ENCODE measurements at regions not wholly inside any gene's neighbourhood (a gene's known extent, or its start where the extent isn't known, plus 50 kb on each side); places are given as distances from the start of the nearest gene placed in this dataset.

DNA sequence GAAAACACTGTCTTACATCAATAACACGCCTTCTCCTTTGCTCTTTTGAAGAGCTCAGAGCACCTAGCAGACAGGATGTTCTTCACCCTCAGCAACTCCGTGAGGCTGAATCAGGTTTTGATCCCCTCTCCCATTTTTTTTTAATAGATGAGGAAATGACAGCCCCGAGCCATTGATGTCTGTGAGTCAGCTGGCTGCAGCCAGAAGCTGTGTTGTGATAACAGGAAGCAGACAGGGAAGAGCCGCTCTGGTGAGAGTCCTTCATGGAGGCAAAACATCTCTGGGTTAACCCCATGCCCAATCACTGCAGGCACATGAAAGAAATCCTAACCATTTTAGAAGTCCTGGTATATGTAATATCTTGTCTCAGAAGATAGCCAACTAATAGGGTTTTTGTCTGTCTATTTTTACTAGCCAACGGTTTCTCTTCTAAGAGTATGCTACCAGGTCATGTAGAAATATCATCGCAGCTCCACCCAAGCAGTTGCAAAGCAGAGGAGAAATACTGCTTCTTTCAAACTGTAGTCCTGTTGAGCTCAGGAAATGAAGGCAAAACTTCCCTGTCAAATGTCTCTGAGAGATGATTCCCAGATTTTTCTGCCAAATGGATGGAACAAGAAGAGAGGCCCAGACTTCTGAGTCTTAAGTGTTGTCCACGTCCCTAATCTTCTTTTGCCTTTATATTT is 568.9 kb downstream of the CCDC171 start:
- Histone ChIP-seq H4K20me1 (ENCODE audit: insufficient read depth, low read length) (no peaks in the 10 kb centered on the region), H3F3A (ENCODE audit: insufficient read depth, low read length) (no peaks in the 10 kb centered on the region), H3K27me3 (replicated peaks; ENCODE audit: insufficient read depth, low read length) (no peaks in the 10 kb centered on the region), H3K9ac (ENCODE audit: low read length) (no peak overlapping the region), H3K4me3 (ENCODE audit: low read length) (no peak overlapping the region), H3K9me3 (replicated peaks; ENCODE audit: insufficient read depth, low read length) (no peaks in the 10 kb centered on the region), H3K4me1 (ENCODE audit: low read length) (no peaks in the 10 kb centered on the region), H2AFZ (ENCODE audit: low read length) (no peak overlapping the region), H3K79me2 (ENCODE audit: low read length) (no peaks in the 10 kb centered on the region), H3K4me2 (ENCODE audit: low read depth, low read length) (no peak overlapping the region), H3K9me2 (replicated peaks; ENCODE audit: insufficient read depth, low read length) (no peaks in the 10 kb centered on the region), H3K36me3 (replicated peaks; ENCODE audit: insufficient read depth, low read length) (no peaks in the 10 kb centered on the region), H3K27ac (ENCODE audit: low read length) (no peak overlapping the region)
- TF ChIP-seq, protein P1, sequence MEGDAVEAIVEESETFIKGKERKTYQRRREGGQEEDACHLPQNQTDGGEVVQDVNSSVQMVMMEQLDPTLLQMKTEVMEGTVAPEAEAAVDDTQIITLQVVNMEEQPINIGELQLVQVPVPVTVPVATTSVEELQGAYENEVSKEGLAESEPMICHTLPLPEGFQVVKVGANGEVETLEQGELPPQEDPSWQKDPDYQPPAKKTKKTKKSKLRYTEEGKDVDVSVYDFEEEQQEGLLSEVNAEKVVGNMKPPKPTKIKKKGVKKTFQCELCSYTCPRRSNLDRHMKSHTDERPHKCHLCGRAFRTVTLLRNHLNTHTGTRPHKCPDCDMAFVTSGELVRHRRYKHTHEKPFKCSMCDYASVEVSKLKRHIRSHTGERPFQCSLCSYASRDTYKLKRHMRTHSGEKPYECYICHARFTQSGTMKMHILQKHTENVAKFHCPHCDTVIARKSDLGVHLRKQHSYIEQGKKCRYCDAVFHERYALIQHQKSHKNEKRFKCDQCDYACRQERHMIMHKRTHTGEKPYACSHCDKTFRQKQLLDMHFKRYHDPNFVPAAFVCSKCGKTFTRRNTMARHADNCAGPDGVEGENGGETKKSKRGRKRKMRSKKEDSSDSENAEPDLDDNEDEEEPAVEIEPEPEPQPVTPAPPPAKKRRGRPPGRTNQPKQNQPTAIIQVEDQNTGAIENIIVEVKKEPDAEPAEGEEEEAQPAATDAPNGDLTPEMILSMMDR (IDR thresholded peaks at IDR 0.05; ENCODE audit: low read length), result no peak
- TF ChIP-seq EZH2 (optimal IDR thresholded peaks at IDR 0.05; ENCODE audit: low read depth, low read length), result no peak
- DNase-seq, result no peak

DNA sequence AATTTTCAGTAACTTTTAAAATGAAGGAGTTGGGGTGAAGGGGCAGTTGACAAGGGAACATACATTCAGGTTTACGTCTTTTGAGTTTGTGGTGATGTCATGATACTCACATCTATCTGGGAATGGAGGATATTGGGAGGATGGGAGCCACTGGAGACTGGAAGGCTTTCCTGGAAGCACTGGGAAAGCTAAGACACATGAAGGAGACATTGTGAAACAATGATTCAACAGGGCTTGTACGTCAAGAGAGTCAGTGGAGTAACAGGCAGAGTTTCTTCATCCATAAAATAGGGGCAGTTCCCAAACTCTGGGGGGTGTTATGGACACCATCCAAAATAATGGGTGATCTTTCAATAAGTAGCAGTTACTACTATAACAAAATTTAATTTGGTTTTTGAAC is 572.8 kb downstream of the CCDC171 start:
- no peaks in the 10 kb centered on the region for H3K9me3 ChIP-seq (replicated peaks; ENCODE audit: insufficient read depth, low read length)
- TF ChIP-seq, protein P1 (IDR thresholded peaks at IDR 0.05; ENCODE audit: low read length), result no peak
- TF ChIP-seq EZH2phosphoT487 (IDR thresholded peaks at IDR 0.05; ENCODE audit: low read length) (no peak), EZH2 (optimal IDR thresholded peaks at IDR 0.05; ENCODE audit: low read depth, low read length) (no peak)
- H3K9ac ChIP-seq (ENCODE audit: low read length), result no peak overlapping the region
- no peak overlapping the region for H3K4me2 ChIP-seq (ENCODE audit: low read depth, low read length)
- no peaks in the 10 kb centered on the region for H3K79me2 ChIP-seq (ENCODE audit: low read length)
- H2AFZ ChIP-seq (ENCODE audit: low read length), result no peak overlapping the region
- no peak for DNase-seq
- no peak overlapping the region for H3K4me3 ChIP-seq (ENCODE audit: low read length)
- H3K4me1 ChIP-seq (ENCODE audit: low read length), result no peaks in the 10 kb centered on the region
- H4K20me1 ChIP-seq (ENCODE audit: insufficient read depth, low read length), result no peaks in the 10 kb centered on the region
- H3K9me2 ChIP-seq (replicated peaks; ENCODE audit: insufficient read depth, low read length), result no peaks in the 10 kb centered on the region
- H3K36me3 ChIP-seq (replicated peaks; ENCODE audit: insufficient read depth, low read length), result no peaks in the 10 kb centered on the region
- H3K27me3 ChIP-seq (replicated peaks; ENCODE audit: insufficient read depth, low read length), result no peaks in the 10 kb centered on the region
- no peak overlapping the region for H3K27ac ChIP-seq (ENCODE audit: low read length)
- no peaks in the 10 kb centered on the region for H3F3A ChIP-seq (ENCODE audit: insufficient read depth, low read length)

DNA sequence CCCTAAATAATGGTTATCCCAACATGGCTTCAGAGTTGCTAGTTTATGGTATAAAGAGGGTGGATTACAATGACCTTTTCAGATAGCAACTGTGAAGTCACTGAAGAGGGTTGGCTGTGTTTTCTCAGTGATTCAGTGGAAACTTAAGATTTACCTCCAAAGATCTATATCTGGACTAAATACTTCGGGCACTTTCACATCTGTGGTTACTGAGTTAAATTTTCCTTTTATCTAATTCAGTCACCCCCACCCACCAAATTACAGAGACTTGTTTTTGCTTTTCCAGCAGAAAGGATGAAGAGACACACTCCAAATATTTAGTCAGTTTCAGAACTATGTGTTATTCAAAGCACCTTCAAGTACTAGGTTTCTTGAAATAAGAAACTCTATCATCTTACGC is 573.2 kb downstream of the CCDC171 start:
- Histone ChIP-seq H3K9me2 (replicated peaks; ENCODE audit: insufficient read depth, low read length) (no peaks in the 10 kb centered on the region), H3K79me2 (ENCODE audit: low read length) (no peaks in the 10 kb centered on the region), H3K4me1 (ENCODE audit: low read length) (no peaks in the 10 kb centered on the region), H3K9ac (ENCODE audit: low read length) (no peak overlapping the region), H2AFZ (ENCODE audit: low read length) (no peak overlapping the region), H3K27me3 (replicated peaks; ENCODE audit: insufficient read depth, low read length) (no peaks in the 10 kb centered on the region), H3K36me3 (replicated peaks; ENCODE audit: insufficient read depth, low read length) (no peaks in the 10 kb centered on the region), H3K4me2 (ENCODE audit: low read depth, low read length) (no peak overlapping the region), H3K4me3 (ENCODE audit: low read length) (no peak overlapping the region), H4K20me1 (ENCODE audit: insufficient read depth, low read length) (no peaks in the 10 kb centered on the region), H3F3A (ENCODE audit: insufficient read depth, low read length) (no peaks in the 10 kb centered on the region), H3K9me3 (replicated peaks; ENCODE audit: insufficient read depth, low read length) (no peaks in the 10 kb centered on the region), H3K27ac (ENCODE audit: low read length) (no peak overlapping the region)
- TF ChIP-seq, protein P1 (IDR thresholded peaks at IDR 0.05; ENCODE audit: low read length), result no peak
- TF ChIP-seq EZH2phosphoT487 (IDR thresholded peaks at IDR 0.05; ENCODE audit: low read length) (no peak), EZH2 (optimal IDR thresholded peaks at IDR 0.05; ENCODE audit: low read depth, low read length) (no peak)
- DNase-seq, result no peak

All from MM.1S (cell line).